Transverse colon (tissue), 4 donors: ENCODE measurements at regions not wholly inside any gene's neighbourhood (a gene's known extent, or its start where the extent isn't known, plus 50 kb on each side); places are given as distances from the start of the nearest gene placed in this dataset.
A peak's percentile ranks its signal among the peaks of the same experiment; 100 is the strongest.

Experiments used
- DNase-seq: peaks from one replicate; pipeline ENCODE4 v3.0.0-alpha.2; 2019
- H3K27ac ChIP-seq, 4 donors: fragments of 200-600 bp; sonication (generic); 2 replicates each; pipeline ENCODE4 v1.5.1; 2016 to 2018; ENCODE audit warnings: inconsistent platforms in 4 of 4
- H3K27me3 ChIP-seq: fragments of 200-600 bp; sonication (generic); 2 replicates; pipeline ENCODE4 v1.5.1; 2017; ENCODE audit warnings: inconsistent platforms
- H3K36me3 ChIP-seq, 4 donors: fragments of 200-600 bp; sonication (generic); 2 replicates each; pipeline ENCODE4 v1.5.1; 2017 to 2019; ENCODE audit warnings: inconsistent platforms in 4 of 4
- H3K4me1 ChIP-seq, 4 donors: fragments of 200-600 bp; sonication (generic); 2 replicates each; pipeline ENCODE4 v1.5.1; 2017 to 2020; ENCODE audit warnings: inconsistent platforms in 4 of 4
- H3K4me3 ChIP-seq, 4 donors: fragments of 200-600 bp; sonication (generic); 1 replicate in 1 of 4; 2 replicates in 3 of 4; pipeline versions ENCODE4 v1.5.1 to v1.6.1; 2017 to 2019; ENCODE audit warnings: inconsistent platforms in 4 of 4
- H3K9me3 ChIP-seq, 2 donors: fragments of 200-600 bp; sonication (generic); 2 replicates each; pipeline ENCODE4 v1.5.1; 2017 to 2019; ENCODE audit warnings: inconsistent platforms in 2 of 2
- CTCF ChIP-seq, 5 experiments: fragments of 200-600 bp in 3 of 5; fragments of 450-650 bp in 2 of 5; sonication (generic) in 3 of 5; IDR thresholded peaks; 1 replicate in 2 of 5; 2 replicates in 3 of 5; pipeline ENCODE4 v1.5.1; 2016 to 2017; ENCODE audit warnings: antibody characterized with exemption in 5 of 5, inconsistent platforms in 3 of 5, mild to moderate bottlenecking in 2 of 5, moderate library complexity in 1 of 5
- EP300 ChIP-seq: sonication (generic); formaldehyde crosslinking; IDR thresholded peaks from one replicate; pipeline ENCODE4 v1.6.1; 2017; ENCODE audit warnings: antibody characterized with exemption, low read depth
- POLR2A ChIP-seq: fragments of 450-650 bp; IDR thresholded peaks from one replicate; pipeline ENCODE4 v1.6.1; 2016; ENCODE audit warnings: antibody characterized with exemption, mild to moderate bottlenecking, moderate library complexity
- POLR2AphosphoS5 ChIP-seq, 3 donors: sonication (generic); formaldehyde crosslinking; IDR thresholded peaks; one replicate each; pipeline ENCODE4 v1.6.1; 2016; ENCODE audit warnings: antibody characterized with exemption in 3 of 3
- WGBS, 2 donors: methylation state at CpG; one replicate each; pipeline ENCODE4 v1.1.5; 2018; ENCODE audit warnings: low coverage in 1 of 2; 5-methylcytosine and 5-hydroxymethylcytosine counted together
- in situ Hi-C, 4 donors: fragments of 200-750 bp; cut with MboI; loops; one replicate each; pipeline versions ENCODE4 v1.15.0 to v1.15.1; 2017; ENCODE audit warnings: low sequenced_read_pairs in 3 of 4, low pct_ligation_motif_present in 1 of 4, low pct_unique_long_range_greater_than_20kb in 1 of 4
- intact Hi-C: fragments of 100-400 bp; cut with DNase I; formaldehyde crosslinking; loops from one replicate; pipeline ENCODE4 v1.15.1; 2023; ENCODE audit warnings: low total_unique reads

GRCh38 chr2:6499691-6500090 is 366.0 kb downstream of the CMPK2 start:
- Histone ChIP-seq H3K27ac (no peak overlapping the region), H3K36me3 (no peaks in the 10 kb centered on the region), H3K27me3 (no peaks in the 10 kb centered on the region), H3K4me3 (no peak overlapping the region), H3K9me3 (no peaks in the 10 kb centered on the region), H3K4me1 (no peaks in the 10 kb centered on the region)
- intact Hi-C loops (no loop called here), in situ Hi-C loops (no loop called here)
- TF ChIP-seq POLR2A = no peak
- no peak for TF ChIP-seq CTCF (IDR thresholded peaks at IDR 0.05)
- no peak for TF ChIP-seq POLR2AphosphoS5 (IDR thresholded peaks at IDR 0.05)
- no peak for TF ChIP-seq EP300
- DNase-seq = no peak
- 81 to 86% methylated on average over 2 of the region's 2 CpGs for WGBS, 2 donors

- H3K4me1 ChIP-seq = no peaks in the 10 kb centered on the region
- H3K27me3 ChIP-seq = no peaks in the 10 kb centered on the region
- TF ChIP-seq EP300 (no peak), POLR2AphosphoS5 (IDR thresholded peaks at IDR 0.05) (no peak), CTCF (IDR thresholded peaks at IDR 0.05) (no peak), POLR2A (no peak)
- H3K9me3 ChIP-seq = no peaks in the 10 kb centered on the region
- in situ Hi-C loops (no loop called here), intact Hi-C loops (loop anchor here (5.0 kb wide), 1 partner anchor 276 kb away; no protein-coding TSS in a partner anchor)
- DNase-seq = no peak
- H3K4me3 ChIP-seq = no peak overlapping the region
- H3K27ac ChIP-seq = no peak overlapping the region
- 56 to 63% methylated on average over 2 to 6 of the region's 6 CpGs for WGBS, 2 donors
- no peaks in the 10 kb centered on the region for H3K36me3 ChIP-seq
These were observed 359.3 kb downstream of the CMPK2 start for GRCh38 chr2:6506361-6506794.

GRCh38 chr2:6506859-6507258 is 358.8 kb downstream of the CMPK2 start:
- TF ChIP-seq EP300 (no peak), POLR2AphosphoS5 (IDR thresholded peaks at IDR 0.05) (no peak), POLR2A (no peak), CTCF (IDR thresholded peaks at IDR 0.05) (no peak)
- peak; percentile 19 for DNase-seq
- in situ Hi-C loops (no loop called here), intact Hi-C loops (loop anchor here (5.0 kb wide), 1 partner anchor 275 kb away; no protein-coding TSS in a partner anchor)
- Histone ChIP-seq H3K36me3 (no peaks in the 10 kb centered on the region), H3K27me3 (no peaks in the 10 kb centered on the region), H3K4me1 (no peaks in the 10 kb centered on the region), H3K27ac (no peak overlapping the region), H3K4me3 (no peak overlapping the region), H3K9me3 (no peaks in the 10 kb centered on the region)
- 59 to 86% methylated on average over 3 to 6 of the region's 6 CpGs for WGBS, 2 donors

- no peaks in the 10 kb centered on the region for H3K9me3 ChIP-seq
- no peaks in the 10 kb centered on the region for H3K27me3 ChIP-seq
- DNase-seq = no peak
- TF ChIP-seq EP300 = no peak
- TF ChIP-seq POLR2A = no peak
- TF ChIP-seq POLR2AphosphoS5 (IDR thresholded peaks at IDR 0.05) = no peak
- TF ChIP-seq CTCF (IDR thresholded peaks at IDR 0.05) = no peak
- H3K4me1 ChIP-seq = no peaks in the 10 kb centered on the region
- in situ Hi-C loops (no loop called here), intact Hi-C loops (no loop called here)
- H3K27ac ChIP-seq = no peak overlapping the region
- WGBS, 2 donors = 73 to 82% methylated on average over 1 of the region's 1 CpG
- H3K36me3 ChIP-seq = no peaks in the 10 kb centered on the region
- no peak overlapping the region for H3K4me3 ChIP-seq
These were observed 355.2 kb downstream of the CMPK2 start for GRCh38 chr2:6510532-6510931.
